Stomach (tissue), 4 donors: ENCODE measurements at regions not wholly inside any gene's neighbourhood (a gene's known extent, or its start where the extent isn't known, plus 50 kb on each side); places are given as distances from the start of the nearest gene placed in this dataset.
A peak's percentile ranks its signal among the peaks of the same experiment; 100 is the strongest.

Experiments used
- EP300 ChIP-seq: sonication (generic); formaldehyde crosslinking; IDR thresholded peaks from one replicate; pipeline ENCODE4 v1.6.1; 2017; ENCODE audit warnings: antibody characterized with exemption
- POLR2A ChIP-seq, 4 donors: fragments of 450-650 bp; IDR thresholded peaks; one replicate each; pipeline ENCODE4 v1.6.1; 2016; ENCODE audit warnings: antibody characterized with exemption in 4 of 4, control low read depth in 2 of 4, mild to moderate bottlenecking in 1 of 4, moderate library complexity in 1 of 4
- POLR2AphosphoS5 ChIP-seq, 3 donors: sonication (generic); formaldehyde crosslinking; IDR thresholded peaks; one replicate each; pipeline ENCODE4 v1.6.1; 2016; ENCODE audit warnings: antibody characterized with exemption in 3 of 3
- TF ChIP-seq, protein P1 (sequence below), 7 experiments: fragments of 450-650 bp in 4 of 7; fragments of 200-600 bp in 3 of 7; sonication (generic) in 3 of 7; IDR thresholded peaks; one replicate each; pipeline ENCODE4 v1.5.1; 2016 to 2019; ENCODE audit warnings: antibody characterized with exemption in 7 of 7, control low read depth in 2 of 7, mild to moderate bottlenecking in 1 of 7

DNA sequence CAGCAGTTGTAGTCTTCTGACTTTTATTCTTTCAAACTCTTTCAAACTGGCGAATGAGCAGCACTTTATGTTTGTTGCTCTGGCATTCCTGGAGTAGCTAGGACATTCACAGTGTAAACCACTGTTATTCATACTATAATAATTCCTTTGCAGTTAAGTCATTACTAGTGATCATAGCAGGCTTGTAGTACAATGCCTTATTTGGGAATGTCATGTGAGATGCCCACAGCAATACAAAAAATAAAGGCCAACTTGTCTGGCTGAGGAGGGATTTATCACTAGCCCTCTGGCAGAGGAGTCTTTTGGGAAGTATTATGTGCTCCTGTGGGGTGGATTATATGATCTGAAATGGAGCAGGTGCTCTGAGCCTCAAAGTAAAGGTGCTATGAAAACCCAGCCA, 197.2 kb downstream of the VGLL3 start:
- TF ChIP-seq, protein P1, sequence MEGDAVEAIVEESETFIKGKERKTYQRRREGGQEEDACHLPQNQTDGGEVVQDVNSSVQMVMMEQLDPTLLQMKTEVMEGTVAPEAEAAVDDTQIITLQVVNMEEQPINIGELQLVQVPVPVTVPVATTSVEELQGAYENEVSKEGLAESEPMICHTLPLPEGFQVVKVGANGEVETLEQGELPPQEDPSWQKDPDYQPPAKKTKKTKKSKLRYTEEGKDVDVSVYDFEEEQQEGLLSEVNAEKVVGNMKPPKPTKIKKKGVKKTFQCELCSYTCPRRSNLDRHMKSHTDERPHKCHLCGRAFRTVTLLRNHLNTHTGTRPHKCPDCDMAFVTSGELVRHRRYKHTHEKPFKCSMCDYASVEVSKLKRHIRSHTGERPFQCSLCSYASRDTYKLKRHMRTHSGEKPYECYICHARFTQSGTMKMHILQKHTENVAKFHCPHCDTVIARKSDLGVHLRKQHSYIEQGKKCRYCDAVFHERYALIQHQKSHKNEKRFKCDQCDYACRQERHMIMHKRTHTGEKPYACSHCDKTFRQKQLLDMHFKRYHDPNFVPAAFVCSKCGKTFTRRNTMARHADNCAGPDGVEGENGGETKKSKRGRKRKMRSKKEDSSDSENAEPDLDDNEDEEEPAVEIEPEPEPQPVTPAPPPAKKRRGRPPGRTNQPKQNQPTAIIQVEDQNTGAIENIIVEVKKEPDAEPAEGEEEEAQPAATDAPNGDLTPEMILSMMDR (IDR thresholded peaks at IDR 0.05) = no peak
- peak in 2 of 3 donors; percentile 15 to 38 for TF ChIP-seq POLR2AphosphoS5 (IDR thresholded peaks at IDR 0.05)
- TF ChIP-seq EP300 = no peak
- TF ChIP-seq POLR2A (IDR thresholded peaks at IDR 0.05) = no peak
